Neural cell (in vitro differentiated cells): ENCODE measurements at regions not wholly inside any gene's neighbourhood (a gene's known extent, or its start where the extent isn't known, plus 50 kb on each side); places are given as distances from the start of the nearest gene placed in this dataset.

ENCODE experiments used
- H2AFZ ChIP-seq: fragments of 200-600, 300-800 bp; sonication (generic), shearing (Covaris generic); 2 replicates; pipeline ENCODE4 v1.6.0; 2014; ENCODE audit warnings: low read depth, mild to moderate bottlenecking, antibody characterized with exemption, low read length, moderate library complexity
- H3F3A ChIP-seq: fragments of 200-600 bp; shearing (Covaris generic); 2 replicates; pipeline ENCODE4 v1.6.1; 2016; ENCODE audit warnings: mild to moderate bottlenecking, moderate library complexity, mixed read lengths, antibody characterized with exemption, low read length; ENCODE audit not compliant: insufficient read depth, poor library complexity, severe bottlenecking
- H3K27ac ChIP-seq: fragments of 200-600, 300-800 bp; sonication (generic), shearing (Covaris generic); 2 replicates; pipeline ENCODE4 v1.5.1; 2014; ENCODE audit warnings: mild to moderate bottlenecking, low read length, moderate library complexity
- H3K27me3 ChIP-seq: fragments of 300-800, 200-600 bp; sonication (generic), shearing (Covaris generic); 2 replicates; pipeline ENCODE4 v1.6.0; 2014; ENCODE audit warnings: mild to moderate bottlenecking, low read depth, low read length, moderate library complexity; ENCODE audit not compliant: insufficient read depth
- H3K36me3 ChIP-seq: fragments of 300-800, 200-600 bp; sonication (generic), shearing (Covaris generic); 2 replicates; pipeline ENCODE4 v1.5.1; 2014; ENCODE audit warnings: mild to moderate bottlenecking, antibody characterized with exemption, low read length, moderate library complexity; ENCODE audit not compliant: insufficient read depth
- H3K4me2 ChIP-seq: fragments of 300-800, 200-600 bp; sonication (generic), shearing (Covaris generic); 2 replicates; pipeline ENCODE4 v1.6.0; 2014; ENCODE audit warnings: mild to moderate bottlenecking, low read length
- H3K4me3 ChIP-seq: fragments of 300-800, 200-600 bp; sonication (generic), shearing (Covaris generic); 2 replicates; pipeline ENCODE4 v1.5.1; 2014; ENCODE audit warnings: mild to moderate bottlenecking, low read length, moderate library complexity
- H3K79me2 ChIP-seq: fragments of 200-600 bp; shearing (Covaris generic); replicated peaks from 2 replicates; pipeline ENCODE4 v1.6.0; 2014; ENCODE audit warnings: mild to moderate bottlenecking, low read length, moderate library complexity; ENCODE audit not compliant: insufficient read depth
- H3K9ac ChIP-seq: fragments of 300-800, 200-600 bp; sonication (generic), shearing (Covaris generic); 2 replicates; pipeline ENCODE4 v1.6.1; 2016; ENCODE audit warnings: mild to moderate bottlenecking, low read length, mixed read lengths
- H3K9me2 ChIP-seq: fragments of 200-600 bp; shearing (Covaris generic); 2 replicates; pipeline ENCODE4 v1.6.1; 2016; ENCODE audit warnings: mild to moderate bottlenecking, low read length, mixed read lengths; ENCODE audit not compliant: insufficient read depth
- H3K9me3 ChIP-seq: fragments of 200-600, 300-800 bp; sonication (generic), shearing (Covaris generic); 2 replicates; pipeline ENCODE4 v1.6.1; 2016; ENCODE audit warnings: mild to moderate bottlenecking, mixed run types, low read length, moderate library complexity, mixed read lengths
- H4K20me1 ChIP-seq: fragments of 200-600 bp; shearing (Covaris generic); 2 replicates; pipeline ENCODE4 v1.6.1; 2016; ENCODE audit warnings: mild to moderate bottlenecking, mixed run types; ENCODE audit not compliant: insufficient read depth
- EP300 ChIP-seq: fragments of 450-650 bp; conservative IDR thresholded peaks from 2 replicates; pipeline ENCODE4 v1.6.1; 2014; ENCODE audit warnings: antibody characterized with exemption, mild to moderate bottlenecking, moderate library complexity; ENCODE audit not compliant: poor library complexity, severe bottlenecking
- EZH2 ChIP-seq: fragments of 200-600, 300-800 bp; shearing (Covaris generic), sonication (generic); IDR thresholded peaks from 2 replicates; pipeline ENCODE4 v1.6.1; 2014; ENCODE audit warnings: antibody characterized with exemption, low read length, borderline replicate concordance, mild to moderate bottlenecking; ENCODE audit not compliant: insufficient read depth, poor library complexity, severe bottlenecking
- MXI1 ChIP-seq: fragments of 450-650 bp; conservative IDR thresholded peaks from 2 replicates; pipeline ENCODE4 v1.6.1; 2014; ENCODE audit warnings: antibody characterized with exemption, mild to moderate bottlenecking; ENCODE audit not compliant: poor library complexity, severe bottlenecking
- POLR2AphosphoS5 ChIP-seq: IDR thresholded peaks from 2 replicates; pipeline ENCODE4 v1.6.1; 2012
- RAD21 ChIP-seq: fragments of 450-650 bp; conservative IDR thresholded peaks from 2 replicates; pipeline ENCODE4 v1.6.1; 2014; ENCODE audit warnings: antibody characterized with exemption, mild to moderate bottlenecking, moderate library complexity
- REST ChIP-seq: IDR thresholded peaks from 2 replicates; pipeline ENCODE4 v1.6.1; 2012; ENCODE audit warnings: borderline replicate concordance
- SMC3 ChIP-seq: fragments of 450-650 bp; conservative IDR thresholded peaks from 2 replicates; pipeline ENCODE4 v1.6.1; 2014; ENCODE audit warnings: antibody characterized with exemption, mild to moderate bottlenecking, moderate library complexity; ENCODE audit not compliant: poor library complexity
- TAF1 ChIP-seq: IDR thresholded peaks from 2 replicates; pipeline ENCODE4 v1.6.1; 2012; ENCODE audit warnings: low read depth
- TF ChIP-seq, protein P1 (sequence below): fragments of 450-650 bp; IDR thresholded peaks from 2 replicates; pipeline ENCODE4 v1.5.1; 2014; ENCODE audit warnings: antibody characterized with exemption, mild to moderate bottlenecking, moderate library complexity; ENCODE audit not compliant: poor library complexity, severe bottlenecking

DNA sequence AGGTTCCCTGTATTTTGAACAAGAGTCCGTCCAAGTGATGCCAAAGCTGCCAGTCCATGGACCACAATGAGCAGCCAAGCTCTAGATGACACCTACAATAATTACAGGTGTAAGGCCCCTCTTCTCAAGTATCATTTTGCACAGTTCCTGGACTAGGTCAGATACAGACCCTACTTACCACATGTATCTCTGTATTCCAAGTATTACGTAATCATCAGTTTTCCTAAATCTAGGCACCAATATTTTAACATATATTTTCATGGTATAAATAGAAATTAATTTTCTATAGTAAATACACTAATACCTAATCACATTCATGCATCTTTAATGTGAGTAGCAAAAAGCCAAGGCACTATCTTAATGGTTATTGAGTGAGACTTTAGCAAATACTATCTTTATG is 157.0 kb upstream of the PRSS1 start:
- Histone ChIP-seq H3K27ac (no peak overlapping the region), H3K9me3 (no peaks in the 10 kb centered on the region), H2AFZ (no peak overlapping the region), H4K20me1 (no peaks in the 10 kb centered on the region), H3F3A (no peaks in the 10 kb centered on the region), H3K9ac (no peak overlapping the region), H3K9me2 (no peaks in the 10 kb centered on the region), H3K79me2 (no peaks in the 10 kb centered on the region), H3K4me2 (no peak overlapping the region), H3K36me3 (no peaks in the 10 kb centered on the region), H3K4me3 (no peak overlapping the region), H3K27me3 (no peaks in the 10 kb centered on the region)
- TF ChIP-seq SMC3 (no peak), TAF1 (no peak), MXI1 (no peak), EP300 (no peak), POLR2AphosphoS5 (no peak), EZH2 (no peak), RAD21 (no peak), REST (no peak)
- TF ChIP-seq, protein P1, sequence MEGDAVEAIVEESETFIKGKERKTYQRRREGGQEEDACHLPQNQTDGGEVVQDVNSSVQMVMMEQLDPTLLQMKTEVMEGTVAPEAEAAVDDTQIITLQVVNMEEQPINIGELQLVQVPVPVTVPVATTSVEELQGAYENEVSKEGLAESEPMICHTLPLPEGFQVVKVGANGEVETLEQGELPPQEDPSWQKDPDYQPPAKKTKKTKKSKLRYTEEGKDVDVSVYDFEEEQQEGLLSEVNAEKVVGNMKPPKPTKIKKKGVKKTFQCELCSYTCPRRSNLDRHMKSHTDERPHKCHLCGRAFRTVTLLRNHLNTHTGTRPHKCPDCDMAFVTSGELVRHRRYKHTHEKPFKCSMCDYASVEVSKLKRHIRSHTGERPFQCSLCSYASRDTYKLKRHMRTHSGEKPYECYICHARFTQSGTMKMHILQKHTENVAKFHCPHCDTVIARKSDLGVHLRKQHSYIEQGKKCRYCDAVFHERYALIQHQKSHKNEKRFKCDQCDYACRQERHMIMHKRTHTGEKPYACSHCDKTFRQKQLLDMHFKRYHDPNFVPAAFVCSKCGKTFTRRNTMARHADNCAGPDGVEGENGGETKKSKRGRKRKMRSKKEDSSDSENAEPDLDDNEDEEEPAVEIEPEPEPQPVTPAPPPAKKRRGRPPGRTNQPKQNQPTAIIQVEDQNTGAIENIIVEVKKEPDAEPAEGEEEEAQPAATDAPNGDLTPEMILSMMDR = no peak

- no peaks in the 10 kb centered on the region for H3K79me2 ChIP-seq
- H3K27ac ChIP-seq = no peak overlapping the region
- no peaks in the 10 kb centered on the region for H3K9me2 ChIP-seq
- H3K9me3 ChIP-seq = no peaks in the 10 kb centered on the region
- no peak overlapping the region for H3K4me3 ChIP-seq
- no peaks in the 10 kb centered on the region for H3K27me3 ChIP-seq
- H2AFZ ChIP-seq = no peak overlapping the region
- no peaks in the 10 kb centered on the region for H3F3A ChIP-seq
- H3K4me2 ChIP-seq = no peak overlapping the region
- TF ChIP-seq SMC3 (no peak), EZH2 (no peak), MXI1 (no peak)
- H4K20me1 ChIP-seq = no peaks in the 10 kb centered on the region
- no peaks in the 10 kb centered on the region for H3K36me3 ChIP-seq
- no peak overlapping the region for H3K9ac ChIP-seq
These were observed 158.3 kb upstream of the PRSS1 start for GRCh38 chr7:142590830-142591457.

DNA sequence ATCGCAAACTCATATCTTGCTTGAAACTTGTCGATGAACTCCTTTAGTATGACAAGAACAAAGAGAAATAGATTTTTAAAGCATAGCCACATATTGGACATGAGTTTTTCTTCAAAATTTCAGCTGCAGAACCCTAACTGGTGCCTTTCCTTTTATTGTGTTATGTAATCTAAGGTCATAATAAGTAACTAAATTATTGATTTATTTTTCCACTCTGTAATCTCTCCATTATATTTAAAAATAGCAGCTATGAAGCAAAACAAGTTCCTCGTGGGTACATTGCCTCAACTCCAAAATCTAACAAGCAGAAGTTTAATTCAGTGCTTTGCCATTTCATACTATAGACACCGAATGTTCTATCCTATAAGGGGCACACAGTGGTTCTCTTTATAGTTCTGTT is 159.2 kb upstream of the PRSS1 start:
- TF ChIP-seq EP300 = no peak
- TF ChIP-seq MXI1 = no peak
- TF ChIP-seq SMC3 = no peak
- no peak for TF ChIP-seq EZH2
- TF ChIP-seq, protein P1 = no peak
- TF ChIP-seq REST = no peak
- no peak for TF ChIP-seq RAD21
- TF ChIP-seq POLR2AphosphoS5 = no peak
- TF ChIP-seq TAF1 = no peak
- no peak overlapping the region for H3K4me3 ChIP-seq
- no peaks in the 10 kb centered on the region for H3K27me3 ChIP-seq
- no peak overlapping the region for H2AFZ ChIP-seq
- no peaks in the 10 kb centered on the region for H3K9me2 ChIP-seq
- no peak overlapping the region for H3K9ac ChIP-seq
- no peaks in the 10 kb centered on the region for H4K20me1 ChIP-seq
- H3K36me3 ChIP-seq = no peaks in the 10 kb centered on the region
- H3K4me2 ChIP-seq = no peak overlapping the region
- no peak overlapping the region for H3K27ac ChIP-seq
- H3F3A ChIP-seq = no peaks in the 10 kb centered on the region
- no peaks in the 10 kb centered on the region for H3K79me2 ChIP-seq
- no peaks in the 10 kb centered on the region for H3K9me3 ChIP-seq
